GM23338 (cell line): ENCODE measurements at regions not wholly inside any gene's neighbourhood (a gene's known extent, or its start where the extent isn't known, plus 50 kb on each side); places are given as distances from the start of the nearest gene placed in this dataset.

ENCODE experiments used
- ATAC-seq: fragments of 200-7000 bp; cut with Tn5 transposase; 3 replicates; pipeline ENCODE4 v1.9.1; 2020
- DNase-seq: peaks from one replicate; pipeline ENCODE4 v3.0.0-alpha.2; 2015; ENCODE audit warnings: low spot score
- H2AFZ ChIP-seq: fragments of 200-600 bp; sonication (generic); 2 replicates; pipeline ENCODE4 v1.8.0; 2016; ENCODE audit warnings: antibody characterized with exemption, mild to moderate bottlenecking, moderate library complexity
- H3F3A ChIP-seq: fragments of 200-600 bp; sonication (generic); replicated peaks from 2 replicates; pipeline ENCODE4 v1.8.0; 2017; ENCODE audit warnings: antibody characterized with exemption, mixed run types, low read depth
- H3K27ac ChIP-seq: fragments of 200-600 bp; sonication (generic); 2 replicates; pipeline ENCODE4 v1.6.1; 2016; ENCODE audit warnings: low read depth
- H3K27me3 ChIP-seq: fragments of 200-600 bp; sonication (generic); 2 replicates; pipeline ENCODE4 v1.8.0; 2016; ENCODE audit warnings: mild to moderate bottlenecking, mixed run types, moderate library complexity; ENCODE audit not compliant: insufficient read depth
- H3K36me3 ChIP-seq: fragments of 200-600 bp; sonication (generic); 2 replicates; pipeline ENCODE4 v1.8.0; 2016; ENCODE audit warnings: mild to moderate bottlenecking; ENCODE audit not compliant: insufficient read depth
- H3K4me1 ChIP-seq: fragments of 200-600 bp; sonication (generic); 2 replicates; pipeline ENCODE4 v1.8.0; 2016; ENCODE audit warnings: mild to moderate bottlenecking, moderate library complexity; ENCODE audit not compliant: insufficient read depth
- H3K4me2 ChIP-seq: fragments of 200-600 bp; sonication (generic); 2 replicates; pipeline ENCODE4 v1.7.1; 2017; ENCODE audit warnings: mixed run types
- H3K4me3 ChIP-seq: fragments of 200-600 bp; sonication (generic); 2 replicates; pipeline ENCODE4 v1.6.1; 2016; ENCODE audit warnings: mixed run types
- H3K79me2 ChIP-seq: fragments of 200-600 bp; sonication (generic); replicated peaks from 2 replicates; pipeline ENCODE4 v1.8.0; 2017; ENCODE audit warnings: mild to moderate bottlenecking; ENCODE audit not compliant: insufficient read depth
- H3K9me2 ChIP-seq: fragments of 200-600 bp; sonication (generic); 2 replicates; pipeline ENCODE4 v1.8.0; 2017; ENCODE audit not compliant: insufficient read depth
- H4K20me1 ChIP-seq: fragments of 200-600 bp; sonication (generic); replicated peaks from 2 replicates; pipeline ENCODE4 v1.8.0; 2017; ENCODE audit warnings: mild to moderate bottlenecking; ENCODE audit not compliant: insufficient read depth
- H3K27ac Mint-ChIP-seq: 2 replicates; pipeline ENCODE4 v1.8.0; 2020; ENCODE audit warnings: inconsistent platforms, mild to moderate bottlenecking, moderate library complexity, mixed read lengths
- H3K27me3 Mint-ChIP-seq: 3 replicates; pipeline ENCODE4 v1.8.0; 2022; ENCODE audit warnings: low read depth, mild to moderate bottlenecking, moderate library complexity, mixed read lengths, inconsistent platforms; ENCODE audit not compliant: insufficient read depth, poor library complexity
- H3K36me3 Mint-ChIP-seq: 3 replicates; pipeline ENCODE4 v1.8.0; 2021; ENCODE audit warnings: low read depth, mild to moderate bottlenecking, inconsistent platforms, moderate library complexity, mixed read lengths
- H3K4me1 Mint-ChIP-seq: 3 replicates; pipeline ENCODE4 v1.8.0; 2020; ENCODE audit warnings: mild to moderate bottlenecking, inconsistent platforms, mixed read lengths
- H3K4me3 Mint-ChIP-seq: 3 replicates; pipeline ENCODE4 v1.8.0; 2021; ENCODE audit warnings: moderate library complexity, mild to moderate bottlenecking, inconsistent platforms, mixed read lengths
- H3K9me3 Mint-ChIP-seq: 3 replicates; pipeline ENCODE4 v1.8.0; 2020; ENCODE audit warnings: moderate library complexity, mild to moderate bottlenecking, inconsistent platforms, mixed read lengths
- CREB1 ChIP-seq: fragments of 250-450 bp; sonication (Bioruptor Pico); IDR thresholded peaks from 2 replicates; pipeline ENCODE4 v1.5.0; 2020; ENCODE audit warnings: low read depth, mild to moderate bottlenecking, moderate library complexity
- CTCF ChIP-seq, 2 experiments: fragments of 200-600 bp in 1 of 2; sonication (generic) in 1 of 2; conservative IDR thresholded peaks; 2 replicates each; pipeline versions ENCODE4 v1.5.1 to v1.6.1; 2016 to 2017; ENCODE audit warnings: antibody characterized with exemption in 2 of 2, low read depth in 2 of 2, mild to moderate bottlenecking in 2 of 2, moderate library complexity in 1 of 2
- ETS1 ChIP-seq: IDR thresholded peaks from 2 replicates; pipeline ENCODE4 v1.6.1; 2016; ENCODE audit warnings: antibody characterized with exemption
- EZH2 ChIP-seq: fragments of 200-600 bp; sonication (generic); IDR thresholded peaks from one replicate; pipeline ENCODE4 v1.8.0; 2017; ENCODE audit warnings: antibody characterized with exemption, mild to moderate bottlenecking, low read depth; ENCODE audit not compliant: unreplicated experiment
- EZH2phosphoT487 ChIP-seq: fragments of 200-600 bp; sonication (generic); IDR thresholded peaks from one replicate; pipeline ENCODE4 v1.8.1; 2018; ENCODE audit warnings: antibody characterized with exemption; ENCODE audit not compliant: unreplicated experiment
- JUNB ChIP-seq: IDR thresholded peaks from one replicate; pipeline ENCODE4 v1.6.1; 2016; ENCODE audit warnings: antibody characterized with exemption; ENCODE audit not compliant: unreplicated experiment
- NANOG ChIP-seq: IDR thresholded peaks from 2 replicates; pipeline ENCODE4 v1.6.1; 2016; ENCODE audit warnings: antibody characterized with exemption, borderline replicate concordance
- POLR2AphosphoS5 ChIP-seq: IDR thresholded peaks from 2 replicates; pipeline ENCODE4 v1.6.1; 2016; ENCODE audit warnings: antibody characterized with exemption, low read depth
- REST ChIP-seq: IDR thresholded peaks from one replicate; pipeline ENCODE4 v1.6.1; 2018; ENCODE audit warnings: antibody characterized with exemption; ENCODE audit not compliant: unreplicated experiment
- STAT1 ChIP-seq: IDR thresholded peaks from one replicate; pipeline ENCODE4 v1.6.1; 2016; ENCODE audit warnings: antibody characterized with exemption; ENCODE audit not compliant: unreplicated experiment
- ZNF114 ChIP-seq: fragments of 250-450 bp; sonication (Bioruptor Pico); IDR thresholded peaks from 2 replicates; pipeline ENCODE4 v1.5.0; 2020; ENCODE audit warnings: mild to moderate bottlenecking, moderate library complexity
- ZNF331 ChIP-seq: fragments of 250-450 bp; sonication (Bioruptor Pico); IDR thresholded peaks from 2 replicates; pipeline ENCODE4 v1.5.0; 2020; ENCODE audit warnings: low read depth, mild to moderate bottlenecking, moderate library complexity
- ZNF462 ChIP-seq: fragments of 250-450 bp; sonication (Bioruptor Pico); IDR thresholded peaks from 2 replicates; pipeline ENCODE4 v1.5.0; 2020; ENCODE audit warnings: mild to moderate bottlenecking, moderate library complexity

- Mint-ChIP-seq H3K9me3 (peaks cover 11% of the 10 kb centered on the region; the same call in 1 of the 3 replicates), H3K27ac (no peak overlapping the region), H3K36me3 (0 out of 3 replicates have a peak, but pooled peaks cover 4% of the 10 kb centered on the region), H3K27me3 (no peaks in the 10 kb centered on the region), H3K4me3 (no peak overlapping the region), H3K4me1 (peaks cover 9% of the 10 kb centered on the region; the same call in 2 of the 3 replicates)
- no peaks in the 10 kb centered on the region for H3K36me3 ChIP-seq
- H3K9me2 ChIP-seq: no peaks in the 10 kb centered on the region
- no peaks in the 10 kb centered on the region for H3K79me2 ChIP-seq
- H3K27ac ChIP-seq: no peak overlapping the region
- ATAC-seq (no peak), DNase-seq (no peak)
- TF ChIP-seq NANOG (no peak), ZNF331 (CRISPR knock-in tag) (no peak), REST (no peak), ZNF462 (CRISPR knock-in tag) (no peak), EZH2phosphoT487 (no peak), CTCF (conservative IDR thresholded peaks at IDR 0.05; ENCODE audit: low read depth in 2 of 2) (no peak), JUNB (no peak), ETS1 (no peak), POLR2AphosphoS5 (no peak), ZNF114 (CRISPR knock-in tag) (no peak), EZH2 (no peak), CREB1 (CRISPR knock-in tag) (no peak), STAT1 (no peak)
- peaks cover 10% of the 10 kb centered on the region for H3K4me1 ChIP-seq
- H3K4me2 ChIP-seq: no peak overlapping the region
- H3K4me3 ChIP-seq: no peak overlapping the region
- H2AFZ ChIP-seq: no peak overlapping the region
- H3K27me3 ChIP-seq: no peaks in the 10 kb centered on the region
- no peaks in the 10 kb centered on the region for H3F3A ChIP-seq
- H4K20me1 ChIP-seq: no peaks in the 10 kb centered on the region
Observed at GRCh38 chr21:20311234-20311787, 686.9 kb upstream of the NCAM2 start.
